GM12891 (cell line): ENCODE measurements at regions not wholly inside any gene's neighbourhood (a gene's known extent, or its start where the extent isn't known, plus 50 kb on each side); places are given as distances from the start of the nearest gene placed in this dataset.

ENCODE experiments used
- DNase-seq: peaks from one replicate; pipeline ENCODE4 v3.0.0; 2011; ENCODE audit warnings: low spot score; ENCODE audit not compliant: insufficient read length
- FAIRE-seq: peaks from 2 replicates; lab custom pipeline; 2011; peaks lifted over from hg19 to GRCh38; lab: Jason Lieb, UNC
- PAX5 ChIP-seq: IDR thresholded peaks from 2 replicates; pipeline ENCODE4 v1.6.1; 2011; ENCODE audit warnings: low read length, moderate library complexity, mild to moderate bottlenecking; ENCODE audit not compliant: insufficient read depth, severe bottlenecking
- POLR2A ChIP-seq: IDR thresholded peaks from 2 replicates; pipeline ENCODE4 v1.6.1; 2011; ENCODE audit warnings: low read depth, low read length, control low read depth
- POLR2AphosphoS5 ChIP-seq: IDR thresholded peaks from 2 replicates; pipeline ENCODE4 v1.6.1; 2011; ENCODE audit warnings: low read depth, low read length, control low read depth
- POU2F2 ChIP-seq: IDR thresholded peaks from 2 replicates; pipeline ENCODE4 v1.6.1; 2011; ENCODE audit warnings: low read depth, mild to moderate bottlenecking, control low read depth, low read length, moderate library complexity
- SPI1 ChIP-seq: IDR thresholded peaks from 2 replicates; pipeline ENCODE4 v1.6.1; 2011; ENCODE audit warnings: low read depth, low read length, control low read depth
- TAF1 ChIP-seq: IDR thresholded peaks from 2 replicates; pipeline ENCODE4 v1.6.1; 2011; ENCODE audit warnings: low read depth, low read length, control low read depth

GRCh38 chr7:370775-371118 lies 80.8 kb downstream of the FOXL3 start:
- no peak for TF ChIP-seq PAX5
- no peak for TF ChIP-seq TAF1
- TF ChIP-seq SPI1, result no peak
- TF ChIP-seq POLR2A, result no peak
- TF ChIP-seq POU2F2, result no peak
- no peak for TF ChIP-seq POLR2AphosphoS5
- DNase-seq, result no peak
- no peak for FAIRE-seq

- FAIRE-seq (no peak), DNase-seq (no peak)
- TF ChIP-seq POU2F2, result no peak
- no peak for TF ChIP-seq TAF1
- TF ChIP-seq PAX5, result no peak
- TF ChIP-seq POLR2AphosphoS5, result no peak
- TF ChIP-seq SPI1, result no peak
- TF ChIP-seq POLR2A, result no peak
These were observed 81.3 kb downstream of the FOXL3 start for GRCh38 chr7:371119-371778.

- DNase-seq (no peak), FAIRE-seq (no peak)
- TF ChIP-seq POLR2AphosphoS5, result no peak
- TF ChIP-seq POU2F2, result no peak
- TF ChIP-seq TAF1, result no peak
These were observed 82.0 kb downstream of the FOXL3 start for GRCh38 chr7:371779-372545.

- TF ChIP-seq POU2F2, result no peak
- TF ChIP-seq TAF1, result no peak
- TF ChIP-seq POLR2A, result no peak
- no peak for TF ChIP-seq PAX5
- TF ChIP-seq SPI1, result no peak
- no peak for TF ChIP-seq POLR2AphosphoS5
- no peak for DNase-seq
- no peak for FAIRE-seq
These were observed 82.6 kb downstream of the FOXL3 start for GRCh38 chr7:372546-372931.

- no peak for TF ChIP-seq SPI1
- no peak for TF ChIP-seq PAX5
- no peak for TF ChIP-seq POU2F2
- DNase-seq (no peak), FAIRE-seq (no peak)
These were observed 83.2 kb downstream of the FOXL3 start for GRCh38 chr7:372932-373791.

GRCh38 chr7:373818-374705 lies 84.1 kb downstream of the FOXL3 start:
- TF ChIP-seq TAF1 (no peak), POLR2A (no peak), POU2F2 (no peak)
- FAIRE-seq, result no peak
- DNase-seq, result no peak

- TF ChIP-seq SPI1 (no peak), POLR2A (no peak), TAF1 (no peak), POLR2AphosphoS5 (no peak), PAX5 (no peak), POU2F2 (no peak)
These were observed 84.8 kb downstream of the FOXL3 start for GRCh38 chr7:374706-375311.

GRCh38 chr7:375321-375831 lies 85.4 kb downstream of the FOXL3 start:
- DNase-seq (no peak), FAIRE-seq (no peak)
- TF ChIP-seq POU2F2 (no peak), SPI1 (no peak), TAF1 (no peak), POLR2AphosphoS5 (no peak), POLR2A (no peak), PAX5 (no peak)

More at GRCh38 chr7:374706-375311, 84.8 kb downstream of the FOXL3 start:
- FAIRE-seq (no peak), DNase-seq (no peak)

GRCh38 chr7:375901-376305 lies 85.9 kb downstream of the FOXL3 start:
- FAIRE-seq (no peak), DNase-seq (no peak)
- no peak for TF ChIP-seq SPI1
- no peak for TF ChIP-seq POLR2A
- no peak for TF ChIP-seq PAX5
- no peak for TF ChIP-seq TAF1
- TF ChIP-seq POLR2AphosphoS5, result no peak
- TF ChIP-seq POU2F2, result no peak
